Inflammatory macrophage treated with lipopolysaccharide for 1 hour (primary cell): ENCODE measurements at regions not wholly inside any gene's neighbourhood (a gene's known extent, or its start where the extent isn't known, plus 50 kb on each side); places are given as distances from the start of the nearest gene placed in this dataset.

Experiments used
- DNase-seq, 2 donors: peaks; one replicate each; pipeline ENCODE4 v3.0.0-alpha.2; 2020 to 2022

GRCh38 chr11:32161293-32161692 is 70.4 kb downstream of the RCN1 start:
- DNase-seq: no peak

GRCh38 chr11:32162351-32162750 is 71.5 kb downstream of the RCN1 start:
- DNase-seq: no peak

GRCh38 chr11:32162906-32163305 is 72.0 kb downstream of the RCN1 start:
- no peak for DNase-seq

GRCh38 chr11:32163557-32163956 is 72.7 kb downstream of the RCN1 start:
- DNase-seq: no peak

- DNase-seq: no peak
These were observed 74.0 kb downstream of the RCN1 start for GRCh38 chr11:32164836-32165235.

GRCh38 chr11:32168924-32169323 is 78.0 kb downstream of the RCN1 start:
- no peak for DNase-seq

GRCh38 chr11:32171445-32171844 is 80.6 kb downstream of the RCN1 start:
- DNase-seq: no peak

- DNase-seq: no peak
These were observed 81.4 kb downstream of the RCN1 start for GRCh38 chr11:32172041-32172847.

GRCh38 chr11:32172848-32173834 is 82.3 kb downstream of the RCN1 start:
- peak; percentile 9 to 26 for DNase-seq

GRCh38 chr11:32173977-32174376 is 83.1 kb downstream of the RCN1 start:
- DNase-seq: no peak

- DNase-seq: peak; percentile 67 to 95
These were observed 85.5 kb downstream of the RCN1 start for GRCh38 chr11:32176223-32176934.

GRCh38 chr11:32178692-32179091 is 87.8 kb downstream of the RCN1 start:
- DNase-seq: no peak

- no peak for DNase-seq
These were observed 92.6 kb downstream of the RCN1 start for GRCh38 chr11:32183512-32183911.

- no peak for DNase-seq
These were observed 93.3 kb downstream of the RCN1 start for GRCh38 chr11:32184041-32184722.

- DNase-seq: no peak
These were observed 94.0 kb downstream of the RCN1 start for GRCh38 chr11:32184723-32185376.

GRCh38 chr11:32186118-32186517 is 95.2 kb downstream of the RCN1 start:
- DNase-seq: no peak

GRCh38 chr11:32187111-32187510 is 96.2 kb downstream of the RCN1 start:
- DNase-seq: no peak

GRCh38 chr11:32188785-32189184 is 97.9 kb downstream of the RCN1 start:
- no peak for DNase-seq

GRCh38 chr11:32196137-32196536 is 105.3 kb downstream of the RCN1 start:
- no peak for DNase-seq

GRCh38 chr11:32198053-32198452 is 107.2 kb downstream of the RCN1 start:
- DNase-seq: no peak

GRCh38 chr11:32200136-32200847 is 109.4 kb downstream of the RCN1 start:
- DNase-seq: no peak
